ENCODE measurements at regions not wholly inside any gene's neighbourhood (a gene's known extent, or its start where the extent isn't known, plus 50 kb on each side); places are given as distances from the start of the nearest gene placed in this dataset.

DNA sequence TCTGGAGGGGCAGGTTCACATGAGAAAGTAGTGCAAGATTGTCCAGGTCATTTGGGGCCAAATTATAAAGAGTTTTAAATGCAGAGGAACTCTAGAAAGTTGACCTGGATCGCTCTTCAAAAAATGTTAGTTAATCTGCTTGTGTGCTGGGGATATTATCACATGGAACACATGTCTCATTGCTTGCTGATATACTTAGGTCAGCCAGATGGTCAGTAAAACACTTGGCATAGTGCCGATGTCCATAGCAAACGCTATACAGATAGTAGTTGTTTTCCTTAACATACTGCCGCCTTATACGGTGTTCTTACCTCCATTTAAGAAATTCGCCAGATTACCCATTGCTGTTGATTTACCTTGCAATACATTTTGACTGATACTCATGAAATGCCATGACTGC lies 103.4 kb upstream of the CWC22 start:
- no peak for DNase-seq (ENCODE audit: low read depth, low spot score)
- in situ Hi-C loops (cut with HindIII; ENCODE audit: low pct_unique_long_range_greater_than_20kb, low sequenced_read_pairs) = no loop called here

DNA sequence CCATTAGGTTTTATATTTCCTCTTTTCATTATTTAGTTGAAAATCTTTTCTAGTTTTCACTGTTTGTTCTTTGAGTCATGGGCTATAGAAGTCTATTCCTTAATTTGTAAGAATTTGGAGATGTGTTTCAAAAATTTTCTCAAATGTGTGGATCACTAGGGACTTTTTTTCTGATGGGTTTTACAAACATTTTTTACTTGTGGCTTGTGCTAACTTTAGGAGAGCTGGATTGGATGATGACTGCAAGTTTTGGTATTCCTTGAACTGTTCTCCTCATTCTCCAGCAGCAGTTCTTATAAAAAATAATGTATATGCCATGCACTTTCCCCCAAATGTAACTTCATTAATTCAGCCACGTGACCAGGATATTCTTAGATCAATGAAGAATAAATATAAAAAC lies 94.7 kb upstream of the CWC22 start:
- ATAC-seq (no peak), DNase-seq (ENCODE audit: low read depth, low spot score) (no peak)
- Histone ChIP-seq H3K9me3 (ENCODE audit: control insufficient read depth, insufficient read depth, low read depth, low read length) (no peaks in the 10 kb centered on the region), H3K4me1 (ENCODE audit: control insufficient read depth, insufficient read depth, low read length) (no peaks in the 10 kb centered on the region), H3K4me3 (ENCODE audit: low read depth in 2 of 2, low read length in 2 of 2) (no peak overlapping the region), H3K36me3 (ENCODE audit: control insufficient read depth, insufficient read depth, low read length) (no peaks in the 10 kb centered on the region), H3K27ac (ENCODE audit: low read length) (no peak overlapping the region), H3K27me3 (ENCODE audit: control insufficient read depth, insufficient read depth, low read length) (no peaks in the 10 kb centered on the region)
- intact Hi-C loops (cut with micrococcal nuclease; ENCODE audit: unreplicated experiment) = no loop called here
- TF ChIP-seq, protein P1, sequence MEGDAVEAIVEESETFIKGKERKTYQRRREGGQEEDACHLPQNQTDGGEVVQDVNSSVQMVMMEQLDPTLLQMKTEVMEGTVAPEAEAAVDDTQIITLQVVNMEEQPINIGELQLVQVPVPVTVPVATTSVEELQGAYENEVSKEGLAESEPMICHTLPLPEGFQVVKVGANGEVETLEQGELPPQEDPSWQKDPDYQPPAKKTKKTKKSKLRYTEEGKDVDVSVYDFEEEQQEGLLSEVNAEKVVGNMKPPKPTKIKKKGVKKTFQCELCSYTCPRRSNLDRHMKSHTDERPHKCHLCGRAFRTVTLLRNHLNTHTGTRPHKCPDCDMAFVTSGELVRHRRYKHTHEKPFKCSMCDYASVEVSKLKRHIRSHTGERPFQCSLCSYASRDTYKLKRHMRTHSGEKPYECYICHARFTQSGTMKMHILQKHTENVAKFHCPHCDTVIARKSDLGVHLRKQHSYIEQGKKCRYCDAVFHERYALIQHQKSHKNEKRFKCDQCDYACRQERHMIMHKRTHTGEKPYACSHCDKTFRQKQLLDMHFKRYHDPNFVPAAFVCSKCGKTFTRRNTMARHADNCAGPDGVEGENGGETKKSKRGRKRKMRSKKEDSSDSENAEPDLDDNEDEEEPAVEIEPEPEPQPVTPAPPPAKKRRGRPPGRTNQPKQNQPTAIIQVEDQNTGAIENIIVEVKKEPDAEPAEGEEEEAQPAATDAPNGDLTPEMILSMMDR (IDR thresholded peaks at IDR 0.05) = no peak
- TF ChIP-seq TCF7L2 (IDR thresholded peaks at IDR 0.05; ENCODE audit: low read depth, low read length) (no peak), SIN3A (IDR thresholded peaks at IDR 0.05; ENCODE audit: borderline replicate concordance, insufficient read depth, low read depth, low read length) (no peak), POLR2AphosphoS5 (IDR thresholded peaks at IDR 0.05; ENCODE audit: low read depth, low read length) (no peak)
- TF ChIP-seq, protein P2, sequence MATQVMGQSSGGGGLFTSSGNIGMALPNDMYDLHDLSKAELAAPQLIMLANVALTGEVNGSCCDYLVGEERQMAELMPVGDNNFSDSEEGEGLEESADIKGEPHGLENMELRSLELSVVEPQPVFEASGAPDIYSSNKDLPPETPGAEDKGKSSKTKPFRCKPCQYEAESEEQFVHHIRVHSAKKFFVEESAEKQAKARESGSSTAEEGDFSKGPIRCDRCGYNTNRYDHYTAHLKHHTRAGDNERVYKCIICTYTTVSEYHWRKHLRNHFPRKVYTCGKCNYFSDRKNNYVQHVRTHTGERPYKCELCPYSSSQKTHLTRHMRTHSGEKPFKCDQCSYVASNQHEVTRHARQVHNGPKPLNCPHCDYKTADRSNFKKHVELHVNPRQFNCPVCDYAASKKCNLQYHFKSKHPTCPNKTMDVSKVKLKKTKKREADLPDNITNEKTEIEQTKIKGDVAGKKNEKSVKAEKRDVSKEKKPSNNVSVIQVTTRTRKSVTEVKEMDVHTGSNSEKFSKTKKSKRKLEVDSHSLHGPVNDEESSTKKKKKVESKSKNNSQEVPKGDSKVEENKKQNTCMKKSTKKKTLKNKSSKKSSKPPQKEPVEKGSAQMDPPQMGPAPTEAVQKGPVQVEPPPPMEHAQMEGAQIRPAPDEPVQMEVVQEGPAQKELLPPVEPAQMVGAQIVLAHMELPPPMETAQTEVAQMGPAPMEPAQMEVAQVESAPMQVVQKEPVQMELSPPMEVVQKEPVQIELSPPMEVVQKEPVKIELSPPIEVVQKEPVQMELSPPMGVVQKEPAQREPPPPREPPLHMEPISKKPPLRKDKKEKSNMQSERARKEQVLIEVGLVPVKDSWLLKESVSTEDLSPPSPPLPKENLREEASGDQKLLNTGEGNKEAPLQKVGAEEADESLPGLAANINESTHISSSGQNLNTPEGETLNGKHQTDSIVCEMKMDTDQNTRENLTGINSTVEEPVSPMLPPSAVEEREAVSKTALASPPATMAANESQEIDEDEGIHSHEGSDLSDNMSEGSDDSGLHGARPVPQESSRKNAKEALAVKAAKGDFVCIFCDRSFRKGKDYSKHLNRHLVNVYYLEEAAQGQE (IDR thresholded peaks at IDR 0.05; ENCODE audit: insufficient read depth in 1 of 2, low read depth in 2 of 2, low read length in 1 of 2) = no peak
- in situ Hi-C loops (cut with HindIII; ENCODE audit: low pct_unique_long_range_greater_than_20kb, low sequenced_read_pairs) = no loop called here
- ChIA-PET CTCF (no interaction called here), POLR2A (no interaction called here)
- no TSS peak for BruUV-seq (replicated peaks)

More for the DNA sequence above, 103.4 kb upstream of the CWC22 start:
- ChIA-PET POLR2A (no interaction called here), CTCF (no interaction called here)
- Histone ChIP-seq H3K27ac (ENCODE audit: low read length) (no peak overlapping the region), H3K4me3 (ENCODE audit: low read depth in 2 of 2, low read length in 2 of 2) (no peak overlapping the region), H3K27me3 (ENCODE audit: control insufficient read depth, insufficient read depth, low read length) (no peaks in the 10 kb centered on the region), H3K9me3 (ENCODE audit: control insufficient read depth, insufficient read depth, low read depth, low read length) (no peaks in the 10 kb centered on the region), H3K36me3 (ENCODE audit: control insufficient read depth, insufficient read depth, low read length) (no peaks in the 10 kb centered on the region), H3K4me1 (ENCODE audit: control insufficient read depth, insufficient read depth, low read length) (no peaks in the 10 kb centered on the region)
- BruUV-seq (replicated peaks) = no TSS peak
- intact Hi-C loops (cut with micrococcal nuclease; ENCODE audit: unreplicated experiment) = no loop called here
- no peak for TF ChIP-seq POLR2AphosphoS5 (IDR thresholded peaks at IDR 0.05; ENCODE audit: low read depth, low read length)
- no peak for TF ChIP-seq TCF7L2 (IDR thresholded peaks at IDR 0.05; ENCODE audit: low read depth, low read length)
- TF ChIP-seq, protein P1 (IDR thresholded peaks at IDR 0.05) = no peak
- TF ChIP-seq, protein P2 (IDR thresholded peaks at IDR 0.05; ENCODE audit: insufficient read depth in 1 of 2, low read depth in 2 of 2, low read length in 1 of 2) = no peak
- TF ChIP-seq SIN3A (IDR thresholded peaks at IDR 0.05; ENCODE audit: borderline replicate concordance, insufficient read depth, low read depth, low read length) = no peak
- ATAC-seq = no peak
